ENCODE measurements at regions not wholly inside any gene's neighbourhood (a gene's known extent, or its start where the extent isn't known, plus 50 kb on each side); places are given as distances from the start of the nearest gene placed in this dataset.

DNA sequence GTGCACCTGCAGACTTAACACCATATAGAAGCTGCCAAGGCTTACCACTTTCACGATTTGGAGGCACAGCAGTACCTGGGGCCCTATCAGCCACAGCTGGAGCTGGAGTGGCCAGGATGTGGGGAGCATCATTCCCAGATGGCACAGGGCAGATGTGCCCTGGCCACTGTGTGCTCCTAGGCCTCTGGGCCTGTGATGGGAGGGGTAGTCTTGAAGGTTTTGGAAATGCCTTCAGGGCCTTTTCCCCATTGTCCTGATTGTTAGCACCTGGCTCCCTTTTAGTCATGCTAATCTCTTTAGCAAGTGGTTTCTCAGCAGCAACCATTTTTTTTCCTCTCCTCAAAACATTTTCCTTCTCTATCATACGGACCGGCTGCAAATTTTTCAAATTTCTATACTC lies 490.2 kb downstream of the RAB28 start:
- WGBS (ENCODE audit: insufficient coverage, insufficient read length), result 100% methylated on average over 2 of the region's 3 CpGs
- no peak for DNase-seq (ENCODE audit: low read depth, low spot score)
- no peaks in the 10 kb centered on the region for H3K4me1 ChIP-seq (ENCODE audit: control insufficient read depth, insufficient read depth, low read length)
- H3K4me3 ChIP-seq (ENCODE audit: low read length), result no peak overlapping the region
- peaks cover 2% of the 10 kb centered on the region; the same call in 1 of the 2 replicates for H3K9me3 ChIP-seq (ENCODE audit: control insufficient read depth, insufficient read depth, low read length)
- no peak overlapping the region for H3K27ac ChIP-seq (ENCODE audit: low read length)
- no peaks in the 10 kb centered on the region for H3K27me3 ChIP-seq (ENCODE audit: control insufficient read depth, insufficient read depth, low read length)
- H3K36me3 ChIP-seq (ENCODE audit: control insufficient read depth, insufficient read depth, low read length), result no peaks in the 10 kb centered on the region

DNA sequence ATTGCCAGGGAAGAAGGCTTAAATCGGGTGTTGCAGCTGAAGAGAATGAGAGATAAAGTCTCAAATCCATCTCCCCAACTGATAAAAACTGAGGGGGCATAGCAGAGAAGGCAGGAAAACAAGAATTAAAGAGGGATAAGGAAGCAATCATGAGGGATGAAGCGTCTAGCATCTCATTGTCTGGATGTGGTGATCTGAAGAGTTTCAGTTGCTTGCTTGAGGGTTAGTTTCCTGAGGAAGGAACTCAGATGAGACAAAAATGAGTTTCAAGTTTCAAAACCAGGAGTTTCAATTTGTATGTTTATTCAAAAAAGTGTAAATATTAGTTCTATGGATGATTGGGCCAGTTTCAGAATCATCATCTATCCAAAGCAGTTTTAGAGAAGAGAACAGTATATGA lies 496.9 kb downstream of the RAB28 start:
- no peak overlapping the region for H3K4me3 ChIP-seq (ENCODE audit: low read length)
- H3K27ac ChIP-seq (ENCODE audit: low read length), result no peak overlapping the region
- DNase-seq (ENCODE audit: low read depth, low spot score), result no peak
- H3K4me1 ChIP-seq (ENCODE audit: control insufficient read depth, insufficient read depth, low read length), result no peaks in the 10 kb centered on the region
- no CpG with 5 or more reads among the region's 2 CpGs for whole genome bisulfite sequencing (ENCODE audit: insufficient coverage, insufficient read length)
- no peaks in the 10 kb centered on the region for H3K36me3 ChIP-seq (ENCODE audit: control insufficient read depth, insufficient read depth, low read length)
- no peaks in the 10 kb centered on the region for H3K27me3 ChIP-seq (ENCODE audit: control insufficient read depth, insufficient read depth, low read length)
- no peaks in the 10 kb centered on the region for H3K9me3 ChIP-seq (ENCODE audit: control insufficient read depth, insufficient read depth, low read length)

DNA sequence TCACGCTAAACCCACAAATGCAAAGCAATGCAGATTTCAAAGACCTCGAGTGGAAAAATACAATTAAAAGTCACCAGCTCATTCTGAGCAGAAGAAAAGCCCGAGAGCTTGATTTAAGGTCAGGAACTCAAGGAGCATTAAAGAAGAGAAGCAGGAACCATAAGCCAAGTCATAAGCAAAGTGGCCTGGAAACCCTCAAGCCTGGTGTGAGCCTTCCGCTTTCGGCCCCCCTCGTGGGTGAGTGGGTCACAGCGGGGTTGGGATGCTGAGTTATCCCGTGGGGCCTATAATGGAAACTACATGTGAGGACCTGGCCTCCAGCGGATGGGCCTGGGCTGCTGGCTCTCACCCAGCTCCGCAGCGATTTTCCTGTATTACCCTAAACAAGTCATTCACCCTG lies 504.3 kb downstream of the RAB28 start:
- Histone ChIP-seq H3K4me1 (ENCODE audit: control insufficient read depth, insufficient read depth, low read length) (no peaks in the 10 kb centered on the region), H3K4me3 (ENCODE audit: low read length) (no peak overlapping the region), H3K27me3 (ENCODE audit: control insufficient read depth, insufficient read depth, low read length) (no peaks in the 10 kb centered on the region), H3K36me3 (ENCODE audit: control insufficient read depth, insufficient read depth, low read length) (no peaks in the 10 kb centered on the region), H3K9me3 (ENCODE audit: control insufficient read depth, insufficient read depth, low read length) (no peaks in the 10 kb centered on the region), H3K27ac (ENCODE audit: low read length) (no peak overlapping the region)
- no peak for DNase-seq (ENCODE audit: low read depth, low spot score)
- WGBS (ENCODE audit: insufficient coverage, insufficient read length), result no CpG with 5 or more reads among the region's 11 CpGs

DNA sequence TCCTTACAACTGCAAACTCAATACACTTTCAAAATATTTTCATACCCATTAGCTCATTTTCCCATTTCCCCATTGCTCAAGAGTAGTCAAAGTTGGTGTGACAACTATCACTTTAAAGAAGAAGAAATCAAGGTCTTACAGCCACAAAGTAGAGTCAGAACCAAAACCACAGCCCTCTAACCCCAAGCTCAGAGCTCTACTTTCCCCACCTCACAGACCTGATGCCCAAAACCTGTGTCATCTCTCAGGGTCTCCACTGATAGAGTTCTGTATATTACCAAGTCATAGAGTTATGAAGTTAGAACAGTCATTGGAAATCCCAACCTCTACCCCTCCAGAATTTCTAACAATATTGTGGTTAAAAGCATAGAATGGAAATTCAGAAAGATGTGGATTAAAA lies 505.8 kb downstream of the RAB28 start:
- no peaks in the 10 kb centered on the region for H3K4me1 ChIP-seq (ENCODE audit: control insufficient read depth, insufficient read depth, low read length)
- H3K27ac ChIP-seq (ENCODE audit: low read length), result no peak overlapping the region

DNA sequence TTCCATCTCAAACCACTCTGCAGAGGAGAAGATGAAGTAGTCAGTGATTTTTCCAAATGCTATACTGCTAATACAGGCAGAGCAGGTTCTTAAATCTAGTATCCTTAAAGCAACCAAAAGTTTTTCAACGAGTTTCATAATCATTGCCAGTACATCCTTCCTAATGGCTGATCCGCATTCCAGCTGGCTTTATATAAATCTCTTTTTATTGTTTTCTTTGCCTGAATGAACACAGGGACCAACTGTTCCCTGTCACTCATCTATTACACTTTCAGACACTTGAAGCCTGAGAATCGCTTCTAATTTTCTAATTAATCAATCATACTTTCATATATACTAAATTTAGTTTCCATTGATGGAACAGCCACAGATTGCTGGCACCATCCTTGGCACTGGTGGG lies 508.6 kb downstream of the RAB28 start:
- H3K9me3 ChIP-seq (ENCODE audit: control insufficient read depth, insufficient read depth, low read length), result no peaks in the 10 kb centered on the region
- H3K27ac ChIP-seq (ENCODE audit: low read length), result no peak overlapping the region
- no peaks in the 10 kb centered on the region for H3K36me3 ChIP-seq (ENCODE audit: control insufficient read depth, insufficient read depth, low read length)
- H3K4me3 ChIP-seq (ENCODE audit: low read length), result no peak overlapping the region
- no peaks in the 10 kb centered on the region for H3K27me3 ChIP-seq (ENCODE audit: control insufficient read depth, insufficient read depth, low read length)
- WGBS (ENCODE audit: insufficient coverage, insufficient read length), result 100% methylated on average over 1 of the region's 3 CpGs
- no peak for DNase-seq (ENCODE audit: low read depth, low spot score)
- no peaks in the 10 kb centered on the region for H3K4me1 ChIP-seq (ENCODE audit: control insufficient read depth, insufficient read depth, low read length)

More for the DNA sequence above, 505.8 kb downstream of the RAB28 start:
- no peaks in the 10 kb centered on the region for H3K27me3 ChIP-seq (ENCODE audit: control insufficient read depth, insufficient read depth, low read length)
- H3K9me3 ChIP-seq (ENCODE audit: control insufficient read depth, insufficient read depth, low read length), result no peaks in the 10 kb centered on the region
- DNase-seq (ENCODE audit: low read depth, low spot score), result no peak
- no peaks in the 10 kb centered on the region for H3K36me3 ChIP-seq (ENCODE audit: control insufficient read depth, insufficient read depth, low read length)
- H3K4me3 ChIP-seq (ENCODE audit: low read length), result no peak overlapping the region

DNA sequence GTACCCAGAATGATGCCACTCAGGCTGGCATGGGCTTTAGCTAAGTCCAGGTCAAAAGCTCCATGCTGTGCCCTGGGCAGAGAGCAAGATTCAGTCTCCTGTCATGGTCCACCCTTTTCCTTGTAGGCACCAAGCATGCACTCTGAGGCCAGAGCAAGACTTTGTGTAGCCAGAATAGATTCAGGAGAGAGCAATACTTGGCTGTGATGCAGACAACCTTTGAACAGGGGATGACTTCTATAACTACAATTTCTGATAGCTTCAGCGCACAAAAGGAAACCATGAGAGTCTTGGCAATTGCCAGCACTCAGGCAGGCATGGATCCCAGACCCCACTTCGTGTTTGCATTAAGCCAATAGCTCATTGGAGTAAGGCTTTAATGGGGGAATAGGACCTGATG lies 510.6 kb downstream of the RAB28 start:
- H3K36me3 ChIP-seq (ENCODE audit: control insufficient read depth, insufficient read depth, low read length), result no peaks in the 10 kb centered on the region
- no peaks in the 10 kb centered on the region for H3K4me1 ChIP-seq (ENCODE audit: control insufficient read depth, insufficient read depth, low read length)
- H3K4me3 ChIP-seq (ENCODE audit: low read length), result no peak overlapping the region
- no peak for DNase-seq (ENCODE audit: low read depth, low spot score)
- no peaks in the 10 kb centered on the region for H3K9me3 ChIP-seq (ENCODE audit: control insufficient read depth, insufficient read depth, low read length)
- no peaks in the 10 kb centered on the region for H3K27me3 ChIP-seq (ENCODE audit: control insufficient read depth, insufficient read depth, low read length)
- no peak overlapping the region for H3K27ac ChIP-seq (ENCODE audit: low read length)
- WGBS (ENCODE audit: insufficient coverage, insufficient read length), result no CpG with 5 or more reads among the region's 2 CpGs

DNA sequence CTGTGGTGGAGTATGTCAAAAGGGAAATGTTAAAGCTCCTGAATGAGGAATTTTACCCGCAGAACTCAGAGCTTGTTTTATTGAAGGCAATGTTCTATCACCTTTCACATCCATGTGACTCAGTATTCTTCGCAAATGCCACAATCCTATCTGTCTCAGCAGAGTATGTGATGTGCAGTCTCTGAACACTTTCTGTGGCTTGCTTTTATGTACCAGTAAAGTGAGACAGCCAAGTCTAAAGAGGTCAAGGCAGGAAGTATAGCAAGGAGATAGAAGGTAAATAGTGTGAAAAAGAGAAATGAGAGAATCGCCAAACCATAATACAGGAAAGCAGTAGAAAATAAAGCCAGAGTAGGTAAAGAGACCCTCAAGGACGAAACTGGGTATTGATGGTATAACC lies 515.8 kb downstream of the RAB28 start:
- Histone ChIP-seq H3K36me3 (ENCODE audit: control insufficient read depth, insufficient read depth, low read length) (no peaks in the 10 kb centered on the region), H3K4me1 (ENCODE audit: control insufficient read depth, insufficient read depth, low read length) (no peaks in the 10 kb centered on the region), H3K4me3 (ENCODE audit: low read length) (no peak overlapping the region), H3K27ac (ENCODE audit: low read length) (no peak overlapping the region), H3K27me3 (ENCODE audit: control insufficient read depth, insufficient read depth, low read length) (no peaks in the 10 kb centered on the region), H3K9me3 (ENCODE audit: control insufficient read depth, insufficient read depth, low read length) (no peaks in the 10 kb centered on the region)
- no peak for DNase-seq (ENCODE audit: low read depth, low spot score)
- WGBS (ENCODE audit: insufficient coverage, insufficient read length), result no CpG with 5 or more reads among the region's 4 CpGs

DNA sequence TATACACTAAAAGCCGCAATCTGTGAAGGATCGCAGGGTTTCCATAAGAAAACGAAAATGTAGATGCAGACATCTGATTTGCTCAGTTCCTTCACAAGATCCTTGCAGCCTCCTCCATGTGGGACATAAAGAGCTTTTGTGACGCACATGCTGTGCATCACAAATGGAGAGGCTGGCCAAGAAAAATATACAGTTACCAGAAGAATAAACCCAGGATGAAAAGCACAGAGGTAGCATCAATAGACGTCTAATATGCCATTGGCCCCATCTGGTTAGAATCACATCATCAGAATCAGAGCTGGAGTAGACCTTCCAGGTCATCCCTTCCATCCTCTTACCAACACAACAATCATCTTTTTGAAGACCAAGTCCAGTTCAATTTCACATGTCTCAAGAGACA lies 517.4 kb downstream of the RAB28 start:
- no peaks in the 10 kb centered on the region for H3K27me3 ChIP-seq (ENCODE audit: control insufficient read depth, insufficient read depth, low read length)
- H3K27ac ChIP-seq (ENCODE audit: low read length), result no peak overlapping the region
- no peaks in the 10 kb centered on the region for H3K9me3 ChIP-seq (ENCODE audit: control insufficient read depth, insufficient read depth, low read length)
- no peak for DNase-seq (ENCODE audit: low read depth, low spot score)
- H3K36me3 ChIP-seq (ENCODE audit: control insufficient read depth, insufficient read depth, low read length), result no peaks in the 10 kb centered on the region
- H3K4me1 ChIP-seq (ENCODE audit: control insufficient read depth, insufficient read depth, low read length), result no peaks in the 10 kb centered on the region
- H3K4me3 ChIP-seq (ENCODE audit: low read length), result no peak overlapping the region
- WGBS (ENCODE audit: insufficient coverage, insufficient read length), result no CpG with 5 or more reads among the region's 5 CpGs

DNA sequence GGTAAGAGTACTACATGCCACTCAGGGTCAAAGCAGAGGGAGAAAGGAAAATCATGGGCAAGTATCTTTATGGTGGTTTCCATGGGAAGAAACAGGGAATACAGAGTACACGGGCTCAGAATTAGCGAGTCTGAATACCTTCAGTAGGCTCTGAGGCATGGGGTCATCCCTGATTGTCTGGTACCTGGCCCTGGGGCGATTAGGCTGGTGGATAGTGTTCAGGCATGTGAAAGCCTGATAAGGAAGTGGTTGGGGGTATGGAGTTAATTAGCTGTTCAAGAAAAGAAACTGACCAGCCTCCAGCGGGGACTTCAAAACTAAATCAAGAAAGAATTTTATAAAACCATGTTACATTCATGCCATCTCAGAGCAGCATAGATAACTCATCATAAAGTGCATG lies 518.8 kb downstream of the RAB28 start:
- DNase-seq (ENCODE audit: low read depth, low spot score), result no peak
- Histone ChIP-seq H3K27me3 (ENCODE audit: control insufficient read depth, insufficient read depth, low read length) (no peaks in the 10 kb centered on the region), H3K36me3 (ENCODE audit: control insufficient read depth, insufficient read depth, low read length) (no peaks in the 10 kb centered on the region), H3K27ac (ENCODE audit: low read length) (no peak overlapping the region), H3K4me3 (ENCODE audit: low read length) (no peak overlapping the region), H3K9me3 (ENCODE audit: control insufficient read depth, insufficient read depth, low read length) (no peaks in the 10 kb centered on the region), H3K4me1 (ENCODE audit: control insufficient read depth, insufficient read depth, low read length) (no peaks in the 10 kb centered on the region)
- WGBS (ENCODE audit: insufficient coverage, insufficient read length), result no CpG with 5 or more reads among the region's 4 CpGs

DNA sequence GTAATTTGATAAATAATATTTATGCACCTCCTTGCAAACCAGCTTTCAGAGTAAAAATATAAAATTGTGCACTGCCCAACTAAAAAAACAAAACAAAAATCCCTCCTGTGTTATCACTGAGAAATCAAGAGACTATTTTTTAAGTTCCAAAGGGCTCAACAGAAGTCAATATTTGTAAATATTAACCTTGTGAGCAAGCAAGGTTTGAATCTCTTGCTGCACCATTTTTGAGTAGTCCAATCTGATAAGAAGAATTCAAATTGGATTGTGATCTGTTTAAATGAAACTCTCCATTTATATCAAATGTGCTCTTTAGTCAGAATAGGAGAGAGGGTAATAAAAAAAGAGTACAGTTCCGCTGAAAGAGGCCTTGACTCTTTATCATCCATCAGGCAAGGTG lies 520.2 kb downstream of the RAB28 start:
- Histone ChIP-seq H3K36me3 (ENCODE audit: control insufficient read depth, insufficient read depth, low read length) (no peaks in the 10 kb centered on the region), H3K4me1 (ENCODE audit: control insufficient read depth, insufficient read depth, low read length) (no peaks in the 10 kb centered on the region), H3K27me3 (ENCODE audit: control insufficient read depth, insufficient read depth, low read length) (no peaks in the 10 kb centered on the region), H3K27ac (ENCODE audit: low read length) (no peak overlapping the region), H3K9me3 (ENCODE audit: control insufficient read depth, insufficient read depth, low read length) (no peaks in the 10 kb centered on the region), H3K4me3 (ENCODE audit: low read length) (no peak overlapping the region)
- WGBS (ENCODE audit: insufficient coverage, insufficient read length), result no CpG with 5 or more reads among the region's 1 CpG
- DNase-seq (ENCODE audit: low read depth, low spot score), result no peak

DNA sequence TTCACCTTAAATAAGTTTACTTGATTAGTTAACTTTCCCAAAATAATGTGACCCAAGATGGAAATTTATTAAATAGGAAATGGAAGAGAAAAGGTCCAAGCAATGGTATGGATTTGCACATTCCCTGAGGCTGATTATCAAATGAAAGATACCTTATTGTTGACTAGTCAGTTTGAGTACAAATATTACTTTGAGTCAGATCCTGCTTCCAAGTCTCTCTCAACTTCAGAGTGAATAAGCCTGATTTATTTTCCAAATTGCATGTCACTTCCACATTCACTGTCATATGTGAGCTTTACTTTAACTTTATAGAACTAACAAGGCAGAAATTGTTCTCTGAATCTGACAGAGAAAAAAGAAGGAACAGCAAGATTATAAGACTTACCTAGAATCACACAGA lies 520.8 kb downstream of the RAB28 start:
- Histone ChIP-seq H3K9me3 (ENCODE audit: control insufficient read depth, insufficient read depth, low read length) (no peaks in the 10 kb centered on the region), H3K36me3 (ENCODE audit: control insufficient read depth, insufficient read depth, low read length) (no peaks in the 10 kb centered on the region), H3K4me3 (ENCODE audit: low read length) (no peak overlapping the region), H3K27me3 (ENCODE audit: control insufficient read depth, insufficient read depth, low read length) (no peaks in the 10 kb centered on the region), H3K4me1 (ENCODE audit: control insufficient read depth, insufficient read depth, low read length) (no peaks in the 10 kb centered on the region), H3K27ac (ENCODE audit: low read length) (no peak overlapping the region)
- DNase-seq (ENCODE audit: low read depth, low spot score), result no peak
